WTC11 (cell line): ENCODE measurements at regions not wholly inside any gene's neighbourhood (a gene's known extent, or its start where the extent isn't known, plus 50 kb on each side); places are given as distances from the start of the nearest gene placed in this dataset.

Experiments used
- ATAC-seq: fragments of 200-7000 bp; cut with Tn5 transposase; 2 replicates; pipeline ENCODE4 v1.10.0; 2021; ENCODE audit warnings: mild to moderate bottlenecking, moderate library complexity
- CTCF ChIA-PET: fragments of 300-600 bp; sonication (Branson Sonifier 250); formaldehyde crosslinking; loops from one replicate; lab custom pipeline; 2021; ENCODE audit warnings: antibody characterized with exemption; lab: Charles Lee
- POLR2A ChIA-PET: fragments of 350-600 bp; sonication (Branson Sonifier 250); formaldehyde crosslinking; loops from one replicate; lab custom pipeline; 2021; ENCODE audit warnings: antibody characterized with exemption; lab: Charles Lee
- DNase-seq: peaks from one replicate; pipeline ENCODE4 v3.0.0; 2021; ENCODE audit warnings: low spot score
- H3K27ac Mint-ChIP-seq: 2 replicates; pipeline ENCODE4 v1.8.0; 2021; ENCODE audit warnings: mixed read lengths
- H3K27me3 Mint-ChIP-seq: 2 replicates; pipeline ENCODE4 v1.8.0; 2021; ENCODE audit warnings: low read depth, mild to moderate bottlenecking, moderate library complexity, mixed read lengths
- H3K36me3 Mint-ChIP-seq: 2 replicates; pipeline ENCODE4 v1.8.0; 2021; ENCODE audit warnings: mixed read lengths
- H3K4me1 Mint-ChIP-seq: 2 replicates; pipeline ENCODE4 v1.8.0; 2022; ENCODE audit warnings: mixed read lengths
- H3K4me3 Mint-ChIP-seq: 2 replicates; pipeline ENCODE4 v1.8.0; 2021; ENCODE audit warnings: mild to moderate bottlenecking, moderate library complexity, mixed read lengths
- H3K9me3 Mint-ChIP-seq: 2 replicates; pipeline ENCODE4 v1.8.0; 2021; ENCODE audit warnings: mixed read lengths
- AR ChIP-seq: fragments of 250-450 bp; sonication (Bioruptor Pico); IDR thresholded peaks from 2 replicates; pipeline ENCODE4 v1.9.0; 2021; ENCODE audit warnings: mild to moderate bottlenecking
- ATF1 ChIP-seq: sonication (generic); formaldehyde crosslinking; IDR thresholded peaks from 2 replicates; pipeline ENCODE4 v1.8.1; 2023; ENCODE audit warnings: mild to moderate bottlenecking, moderate library complexity, missing genetic modification reagents
- CREB1 ChIP-seq: sonication (generic); formaldehyde crosslinking; IDR thresholded peaks from 2 replicates; pipeline ENCODE4 v1.8.0; 2023; ENCODE audit warnings: mild to moderate bottlenecking, missing genetic modification reagents
- E2F1 ChIP-seq: sonication (generic); formaldehyde crosslinking; IDR thresholded peaks from 2 replicates; pipeline ENCODE4 v1.8.0; 2022; ENCODE audit warnings: mild to moderate bottlenecking, missing genetic modification reagents
- ETV6 ChIP-seq: sonication (generic); formaldehyde crosslinking; IDR thresholded peaks from 2 replicates; pipeline ENCODE4 v1.8.1; 2022; ENCODE audit warnings: mild to moderate bottlenecking, missing genetic modification reagents
- FOXK1 ChIP-seq: sonication (generic); formaldehyde crosslinking; IDR thresholded peaks from 2 replicates; pipeline ENCODE4 v1.8.0; 2022; ENCODE audit warnings: mild to moderate bottlenecking, moderate library complexity, missing genetic modification reagents
- FOXP1 ChIP-seq: sonication (generic); formaldehyde crosslinking; IDR thresholded peaks from 2 replicates; pipeline ENCODE4 v1.8.0; 2022; ENCODE audit warnings: missing genetic modification reagents, mild to moderate bottlenecking, moderate library complexity, borderline replicate concordance
- KAT7 ChIP-seq: sonication (generic); formaldehyde crosslinking; IDR thresholded peaks from 2 replicates; pipeline ENCODE4 v1.8.1; 2023; ENCODE audit warnings: missing genetic modification reagents, mild to moderate bottlenecking, borderline replicate concordance
- MAX ChIP-seq: sonication (generic); formaldehyde crosslinking; IDR thresholded peaks from 2 replicates; pipeline ENCODE4 v1.8.0; 2022; ENCODE audit warnings: mild to moderate bottlenecking, missing genetic modification reagents
- MXD4 ChIP-seq: fragments of 250-450 bp; sonication (Bioruptor Pico); IDR thresholded peaks from 2 replicates; pipeline ENCODE4 v1.8.0; 2021; ENCODE audit warnings: mild to moderate bottlenecking, moderate library complexity, borderline replicate concordance
- NFE2L1 ChIP-seq: sonication (generic); formaldehyde crosslinking; IDR thresholded peaks from 2 replicates; pipeline ENCODE4 v1.8.1; 2023; ENCODE audit warnings: missing genetic modification reagents
- TCF7 ChIP-seq: sonication (generic); formaldehyde crosslinking; IDR thresholded peaks from 2 replicates; pipeline ENCODE4 v1.8.0; 2022; ENCODE audit warnings: mild to moderate bottlenecking, low read depth, missing genetic modification reagents, moderate library complexity
- USF2 ChIP-seq: sonication (generic); formaldehyde crosslinking; IDR thresholded peaks from 2 replicates; pipeline ENCODE4 v1.8.1; 2023; ENCODE audit warnings: mild to moderate bottlenecking, missing genetic modification reagents, moderate library complexity
- ZNF232 ChIP-seq: sonication (generic); formaldehyde crosslinking; IDR thresholded peaks from 2 replicates; pipeline ENCODE4 v1.8.0; 2022; ENCODE audit warnings: mild to moderate bottlenecking, missing genetic modification reagents
- ZSCAN18 ChIP-seq: fragments of 250-450 bp; sonication (Bioruptor Pico); IDR thresholded peaks from 2 replicates; pipeline ENCODE4 v2.1.2; 2022; ENCODE audit warnings: mild to moderate bottlenecking, moderate library complexity
- TF ChIP-seq, protein P1 (sequence below): fragments of 250-450 bp; sonication (Bioruptor Pico); IDR thresholded peaks from 2 replicates; pipeline ENCODE4 v1.9.0; 2021; ENCODE audit warnings: mild to moderate bottlenecking
- TF ChIP-seq, protein P2 (sequence below): fragments of 250-450 bp; sonication (Bioruptor Pico); conservative IDR thresholded peaks from 2 replicates; pipeline ENCODE4 v1.9.0; 2021; ENCODE audit warnings: mild to moderate bottlenecking
- TF ChIP-seq, protein P3 (sequence below): sonication (generic); formaldehyde crosslinking; IDR thresholded peaks from 2 replicates; pipeline ENCODE4 v1.8.1; 2023; ENCODE audit warnings: mild to moderate bottlenecking, moderate library complexity, missing genetic modification reagents
- TF ChIP-seq, protein P4 (sequence below): fragments of 200-600 bp; IDR thresholded peaks from 2 replicates; pipeline ENCODE4 v1.8.0; 2022; ENCODE audit warnings: antibody characterized with exemption
- TF ChIP-seq, protein P5 (sequence below): sonication (generic); formaldehyde crosslinking; IDR thresholded peaks from 2 replicates; pipeline ENCODE4 v1.8.0; 2022; ENCODE audit warnings: missing genetic modification reagents

GRCh38 chr2:49222975-49223528, 68.7 kb upstream of the FSHR start:
- H3K27ac Mint-ChIP-seq, result no peak overlapping the region
- POLR2A ChIA-PET, result no interaction called here
- ATAC-seq, result no peak
- H3K27me3 Mint-ChIP-seq, result no peaks in the 10 kb centered on the region
- H3K4me1 Mint-ChIP-seq, result peaks cover 15% of the 10 kb centered on the region
- no peaks in the 10 kb centered on the region for H3K36me3 Mint-ChIP-seq
- TF ChIP-seq, protein P1, sequence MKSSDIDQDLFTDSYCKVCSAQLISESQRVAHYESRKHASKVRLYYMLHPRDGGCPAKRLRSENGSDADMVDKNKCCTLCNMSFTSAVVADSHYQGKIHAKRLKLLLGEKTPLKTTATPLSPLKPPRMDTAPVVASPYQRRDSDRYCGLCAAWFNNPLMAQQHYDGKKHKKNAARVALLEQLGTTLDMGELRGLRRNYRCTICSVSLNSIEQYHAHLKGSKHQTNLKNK (CRISPR knock-in tag), result no peak
- TF ChIP-seq, protein P2, sequence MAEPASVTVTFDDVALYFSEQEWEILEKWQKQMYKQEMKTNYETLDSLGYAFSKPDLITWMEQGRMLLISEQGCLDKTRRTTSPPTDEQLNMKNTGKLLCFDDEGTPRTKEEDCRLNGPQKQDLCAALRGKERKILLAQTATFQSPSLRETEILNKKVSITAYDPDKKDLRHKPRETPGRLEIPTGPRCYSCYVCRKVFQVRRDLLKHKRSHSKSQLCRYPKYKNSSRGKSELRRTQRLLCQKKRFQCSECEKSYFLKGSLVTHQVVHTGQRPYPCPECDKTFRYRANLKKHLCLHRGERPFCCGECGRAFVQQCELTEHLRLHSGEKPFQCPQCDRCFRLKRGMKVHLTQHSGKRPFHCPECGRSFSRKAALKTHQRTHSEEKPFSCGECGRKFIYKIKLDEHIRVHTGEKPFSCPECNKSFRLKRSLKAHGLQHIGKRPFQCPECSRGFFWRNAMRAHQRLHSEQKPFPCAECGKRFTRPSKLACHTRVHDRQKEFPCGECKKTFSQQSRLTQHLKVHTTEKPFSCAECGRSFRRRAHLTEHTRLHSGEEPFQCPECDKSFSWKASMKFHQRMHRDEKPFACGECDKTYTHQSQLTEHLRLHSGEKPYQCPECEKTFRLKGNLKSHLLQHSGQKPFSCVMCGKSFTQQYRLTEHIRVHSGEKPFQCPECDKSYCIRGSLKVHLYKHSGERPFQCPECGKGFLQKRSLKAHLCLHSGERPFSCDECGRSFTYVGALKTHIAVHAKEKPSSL (CRISPR knock-in tag), result no peak
- TF ChIP-seq, protein P3, sequence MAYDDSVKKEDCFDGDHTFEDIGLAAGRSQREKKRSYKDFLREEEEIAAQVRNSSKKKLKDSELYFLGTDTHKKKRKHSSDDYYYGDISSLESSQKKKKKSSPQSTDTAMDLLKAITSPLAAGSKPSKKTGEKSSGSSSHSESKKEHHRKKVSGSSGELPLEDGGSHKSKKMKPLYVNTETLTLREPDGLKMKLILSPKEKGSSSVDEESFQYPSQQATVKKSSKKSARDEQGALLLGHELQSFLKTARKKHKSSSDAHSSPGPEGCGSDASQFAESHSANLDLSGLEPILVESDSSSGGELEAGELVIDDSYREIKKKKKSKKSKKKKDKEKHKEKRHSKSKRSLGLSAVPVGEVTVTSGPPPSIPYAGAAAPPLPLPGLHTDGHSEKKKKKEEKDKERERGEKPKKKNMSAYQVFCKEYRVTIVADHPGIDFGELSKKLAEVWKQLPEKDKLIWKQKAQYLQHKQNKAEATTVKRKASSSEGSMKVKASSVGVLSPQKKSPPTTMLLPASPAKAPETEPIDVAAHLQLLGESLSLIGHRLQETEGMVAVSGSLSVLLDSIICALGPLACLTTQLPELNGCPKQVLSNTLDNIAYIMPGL (CRISPR knock-in tag), result no peak
- TF ChIP-seq MXD4 (CRISPR knock-in tag) (no peak), FOXP1 (no peak), ETV6 (no peak), ATF1 (no peak), ZSCAN18 (CRISPR knock-in tag) (no peak), USF2 (CRISPR knock-in tag) (no peak), AR (CRISPR knock-in tag) (no peak), CREB1 (no peak), KAT7 (CRISPR knock-in tag) (no peak), FOXK1 (CRISPR knock-in tag) (no peak), ZNF232 (no peak), MAX (no peak), NFE2L1 (CRISPR knock-in tag) (no peak), E2F1 (CRISPR knock-in tag) (no peak), TCF7 (CRISPR knock-in tag) (no peak)
- TF ChIP-seq, protein P4, sequence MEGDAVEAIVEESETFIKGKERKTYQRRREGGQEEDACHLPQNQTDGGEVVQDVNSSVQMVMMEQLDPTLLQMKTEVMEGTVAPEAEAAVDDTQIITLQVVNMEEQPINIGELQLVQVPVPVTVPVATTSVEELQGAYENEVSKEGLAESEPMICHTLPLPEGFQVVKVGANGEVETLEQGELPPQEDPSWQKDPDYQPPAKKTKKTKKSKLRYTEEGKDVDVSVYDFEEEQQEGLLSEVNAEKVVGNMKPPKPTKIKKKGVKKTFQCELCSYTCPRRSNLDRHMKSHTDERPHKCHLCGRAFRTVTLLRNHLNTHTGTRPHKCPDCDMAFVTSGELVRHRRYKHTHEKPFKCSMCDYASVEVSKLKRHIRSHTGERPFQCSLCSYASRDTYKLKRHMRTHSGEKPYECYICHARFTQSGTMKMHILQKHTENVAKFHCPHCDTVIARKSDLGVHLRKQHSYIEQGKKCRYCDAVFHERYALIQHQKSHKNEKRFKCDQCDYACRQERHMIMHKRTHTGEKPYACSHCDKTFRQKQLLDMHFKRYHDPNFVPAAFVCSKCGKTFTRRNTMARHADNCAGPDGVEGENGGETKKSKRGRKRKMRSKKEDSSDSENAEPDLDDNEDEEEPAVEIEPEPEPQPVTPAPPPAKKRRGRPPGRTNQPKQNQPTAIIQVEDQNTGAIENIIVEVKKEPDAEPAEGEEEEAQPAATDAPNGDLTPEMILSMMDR, result no peak
- TF ChIP-seq, protein P5, sequence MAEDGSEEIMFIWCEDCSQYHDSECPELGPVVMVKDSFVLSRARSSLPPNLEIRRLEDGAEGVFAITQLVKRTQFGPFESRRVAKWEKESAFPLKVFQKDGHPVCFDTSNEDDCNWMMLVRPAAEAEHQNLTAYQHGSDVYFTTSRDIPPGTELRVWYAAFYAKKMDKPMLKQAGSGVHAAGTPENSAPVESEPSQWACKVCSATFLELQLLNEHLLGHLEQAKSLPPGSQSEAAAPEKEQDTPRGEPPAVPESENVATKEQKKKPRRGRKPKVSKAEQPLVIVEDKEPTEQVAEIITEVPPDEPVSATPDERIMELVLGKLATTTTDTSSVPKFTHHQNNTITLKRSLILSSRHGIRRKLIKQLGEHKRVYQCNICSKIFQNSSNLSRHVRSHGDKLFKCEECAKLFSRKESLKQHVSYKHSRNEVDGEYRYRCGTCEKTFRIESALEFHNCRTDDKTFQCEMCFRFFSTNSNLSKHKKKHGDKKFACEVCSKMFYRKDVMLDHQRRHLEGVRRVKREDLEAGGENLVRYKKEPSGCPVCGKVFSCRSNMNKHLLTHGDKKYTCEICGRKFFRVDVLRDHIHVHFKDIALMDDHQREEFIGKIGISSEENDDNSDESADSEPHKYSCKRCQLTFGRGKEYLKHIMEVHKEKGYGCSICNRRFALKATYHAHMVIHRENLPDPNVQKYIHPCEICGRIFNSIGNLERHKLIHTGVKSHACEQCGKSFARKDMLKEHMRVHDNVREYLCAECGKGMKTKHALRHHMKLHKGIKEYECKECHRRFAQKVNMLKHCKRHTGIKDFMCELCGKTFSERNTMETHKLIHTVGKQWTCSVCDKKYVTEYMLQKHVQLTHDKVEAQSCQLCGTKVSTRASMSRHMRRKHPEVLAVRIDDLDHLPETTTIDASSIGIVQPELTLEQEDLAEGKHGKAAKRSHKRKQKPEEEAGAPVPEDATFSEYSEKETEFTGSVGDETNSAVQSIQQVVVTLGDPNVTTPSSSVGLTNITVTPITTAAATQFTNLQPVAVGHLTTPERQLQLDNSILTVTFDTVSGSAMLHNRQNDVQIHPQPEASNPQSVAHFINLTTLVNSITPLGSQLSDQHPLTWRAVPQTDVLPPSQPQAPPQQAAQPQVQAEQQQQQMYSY, result no peak
- TF ChIP-seq, all 79 proteins: peak for 0
- Mint-ChIP-seq H3K9me3 (peaks cover 1% of the 10 kb centered on the region; the same call in 1 of the 2 replicates), H3K4me3 (no peak overlapping the region)
- DNase-seq, result no peak
- CTCF ChIA-PET, result no interaction called here
